Thyroid gland (tissue), 4 donors: ENCODE measurements at regions not wholly inside any gene's neighbourhood (a gene's known extent, or its start where the extent isn't known, plus 50 kb on each side); places are given as distances from the start of the nearest gene placed in this dataset.

Source experiments
- POLR2A ChIP-seq, 2 donors: fragments of 450-650 bp; IDR thresholded peaks; one replicate each; pipeline ENCODE4 v1.6.1; 2017; ENCODE audit warnings: antibody characterized with exemption in 2 of 2, mild to moderate bottlenecking in 2 of 2, moderate library complexity in 1 of 2
- TF ChIP-seq, protein P1 (sequence below), 6 experiments: fragments of 200-600 bp in 3 of 6; fragments of 450-650 bp in 3 of 6; sonication (generic) in 3 of 6; IDR thresholded peaks; one replicate each; pipeline ENCODE4 v1.5.1; 2016 to 2019; ENCODE audit warnings: antibody characterized with exemption in 6 of 6, mild to moderate bottlenecking in 2 of 6, inconsistent platforms in 1 of 6, moderate library complexity in 1 of 6

DNA sequence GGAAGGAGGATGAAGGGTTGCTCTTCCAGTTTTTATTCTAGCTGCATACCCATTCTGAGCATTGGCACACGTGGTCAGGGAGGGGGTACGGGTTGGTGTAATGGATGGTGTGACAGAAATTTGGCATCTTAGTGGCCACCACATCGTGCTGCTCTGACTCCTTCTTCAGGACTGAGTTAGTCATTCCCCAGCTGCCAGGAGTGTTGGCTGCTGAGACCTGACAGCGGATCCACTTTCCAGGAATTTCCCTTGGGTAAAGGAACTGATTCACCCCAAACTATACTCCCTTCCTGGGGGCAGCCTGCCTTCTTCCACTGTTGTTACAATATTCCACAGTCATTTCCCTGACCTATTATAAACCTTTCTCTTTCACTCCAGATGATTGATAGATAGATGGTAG is 595.5 kb upstream of the KLHL1 start:
- TF ChIP-seq, protein P1, sequence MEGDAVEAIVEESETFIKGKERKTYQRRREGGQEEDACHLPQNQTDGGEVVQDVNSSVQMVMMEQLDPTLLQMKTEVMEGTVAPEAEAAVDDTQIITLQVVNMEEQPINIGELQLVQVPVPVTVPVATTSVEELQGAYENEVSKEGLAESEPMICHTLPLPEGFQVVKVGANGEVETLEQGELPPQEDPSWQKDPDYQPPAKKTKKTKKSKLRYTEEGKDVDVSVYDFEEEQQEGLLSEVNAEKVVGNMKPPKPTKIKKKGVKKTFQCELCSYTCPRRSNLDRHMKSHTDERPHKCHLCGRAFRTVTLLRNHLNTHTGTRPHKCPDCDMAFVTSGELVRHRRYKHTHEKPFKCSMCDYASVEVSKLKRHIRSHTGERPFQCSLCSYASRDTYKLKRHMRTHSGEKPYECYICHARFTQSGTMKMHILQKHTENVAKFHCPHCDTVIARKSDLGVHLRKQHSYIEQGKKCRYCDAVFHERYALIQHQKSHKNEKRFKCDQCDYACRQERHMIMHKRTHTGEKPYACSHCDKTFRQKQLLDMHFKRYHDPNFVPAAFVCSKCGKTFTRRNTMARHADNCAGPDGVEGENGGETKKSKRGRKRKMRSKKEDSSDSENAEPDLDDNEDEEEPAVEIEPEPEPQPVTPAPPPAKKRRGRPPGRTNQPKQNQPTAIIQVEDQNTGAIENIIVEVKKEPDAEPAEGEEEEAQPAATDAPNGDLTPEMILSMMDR (IDR thresholded peaks at IDR 0.05), result no peak
- TF ChIP-seq POLR2A (IDR thresholded peaks at IDR 0.05), result no peak
